GM18861 (cell line): ENCODE measurements at regions not wholly inside any gene's neighbourhood (a gene's known extent, or its start where the extent isn't known, plus 50 kb on each side); places are given as distances from the start of the nearest gene placed in this dataset.

Experiments
- ATAC-seq: cut with Tn5 transposase; IDR thresholded peaks from one replicate; pipeline ENCODE4 v1.9.1; 2021; ENCODE audit not compliant: unreplicated experiment

GRCh38 chr3:67828486-67829010 is 174.1 kb upstream of the SUCLG2 start:
- no peak for ATAC-seq

- ATAC-seq = no peak
Observed at GRCh38 chr3:67821135-67821534, 166.7 kb upstream of the SUCLG2 start.

GRCh38 chr3:67819447-67819846 is 165.0 kb upstream of the SUCLG2 start:
- no peak for ATAC-seq

DNA sequence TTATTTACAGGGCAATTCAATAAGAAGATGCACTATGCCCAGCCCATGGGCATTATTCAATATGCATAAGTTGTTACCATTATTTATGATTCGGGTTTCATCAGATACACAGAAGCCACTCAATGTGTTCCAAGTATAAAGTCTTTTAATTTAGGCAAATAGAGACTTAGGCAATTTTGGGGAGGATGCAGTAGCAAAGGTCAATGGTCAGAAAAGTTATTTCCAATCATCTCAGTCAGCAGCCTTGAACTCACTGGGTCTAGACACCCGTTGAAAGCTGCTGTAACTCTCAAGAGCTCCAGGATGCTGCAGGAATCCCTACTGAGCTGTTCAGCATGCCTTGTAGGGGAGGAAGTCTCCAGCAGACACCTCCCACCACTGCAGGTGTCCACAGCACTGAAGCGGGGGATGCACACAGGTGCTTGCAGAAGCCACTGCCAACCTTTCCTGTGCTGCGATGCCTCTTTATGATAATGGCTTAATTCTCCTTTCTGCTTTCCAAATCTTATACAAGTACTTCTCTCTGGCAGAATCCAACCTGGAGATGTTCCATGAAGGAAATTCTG is 155.0 kb upstream of the SUCLG2 start:
- no peak for ATAC-seq

DNA sequence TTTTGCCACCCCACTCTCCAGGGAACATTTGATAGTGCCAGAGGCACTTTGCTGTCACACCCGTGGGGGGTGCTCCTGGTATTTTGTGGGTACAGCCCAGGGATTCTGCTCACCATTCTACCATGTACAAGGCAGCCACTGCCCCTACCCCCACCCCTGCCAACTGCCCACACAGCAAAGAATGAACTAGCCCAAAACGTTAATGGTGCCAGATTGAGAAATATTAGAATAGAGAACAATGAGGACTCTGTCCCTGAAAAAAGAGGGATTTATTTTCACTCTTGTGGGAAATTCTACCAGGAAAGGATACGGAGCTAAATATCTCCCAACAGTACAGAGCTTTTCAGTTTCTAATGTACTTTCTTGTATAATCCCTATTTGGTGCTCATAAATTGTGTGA is 154.5 kb upstream of the SUCLG2 start:
- ATAC-seq = no peak

DNA sequence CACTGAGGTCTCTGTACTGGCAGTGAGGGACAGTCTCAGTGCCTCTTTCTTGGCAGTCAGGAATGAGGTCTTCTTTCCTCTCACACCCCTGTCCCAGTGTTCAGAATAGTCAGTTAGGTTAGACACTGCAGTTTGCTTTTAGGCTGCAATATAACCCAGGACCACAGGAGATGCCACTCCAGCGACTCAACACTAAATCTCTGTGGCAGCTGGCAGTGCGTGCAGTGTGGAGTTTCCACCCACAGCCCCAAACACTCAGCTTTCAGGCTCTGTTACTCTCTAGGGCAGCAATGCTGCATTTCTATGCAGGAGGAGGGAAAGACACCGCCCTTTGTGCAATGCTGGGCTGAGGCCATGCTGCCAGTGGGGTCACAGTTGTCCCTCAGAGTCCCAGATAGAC is 150.2 kb upstream of the SUCLG2 start:
- no peak for ATAC-seq

- ATAC-seq = no peak
Observed at GRCh38 chr3:67804089-67804488, 149.7 kb upstream of the SUCLG2 start.

DNA sequence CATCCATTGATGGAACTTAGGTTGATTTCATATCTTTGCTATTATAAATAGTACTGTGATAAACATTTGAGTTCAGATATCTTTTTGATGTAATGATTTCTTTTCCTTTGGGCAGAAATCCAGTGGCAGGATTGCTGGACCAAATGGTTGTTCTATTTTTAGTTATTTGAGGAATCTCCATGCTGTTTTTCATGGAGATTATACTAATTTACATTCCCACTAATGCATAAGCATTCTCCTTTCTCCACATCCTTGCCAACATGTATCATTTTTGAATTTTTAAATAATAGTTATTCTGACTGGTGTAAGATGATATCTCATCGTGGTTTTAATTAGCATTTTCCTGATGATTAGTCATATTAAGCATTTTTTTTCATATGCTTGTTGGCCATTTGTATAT is 144.0 kb upstream of the SUCLG2 start:
- ATAC-seq = no peak

GRCh38 chr3:67791620-67792019 is 137.2 kb upstream of the SUCLG2 start:
- no peak for ATAC-seq

GRCh38 chr3:67790043-67790442 is 135.6 kb upstream of the SUCLG2 start:
- ATAC-seq = peak; percentile 67

GRCh38 chr3:67788396-67788795 is 134.0 kb upstream of the SUCLG2 start:
- ATAC-seq = no peak

DNA sequence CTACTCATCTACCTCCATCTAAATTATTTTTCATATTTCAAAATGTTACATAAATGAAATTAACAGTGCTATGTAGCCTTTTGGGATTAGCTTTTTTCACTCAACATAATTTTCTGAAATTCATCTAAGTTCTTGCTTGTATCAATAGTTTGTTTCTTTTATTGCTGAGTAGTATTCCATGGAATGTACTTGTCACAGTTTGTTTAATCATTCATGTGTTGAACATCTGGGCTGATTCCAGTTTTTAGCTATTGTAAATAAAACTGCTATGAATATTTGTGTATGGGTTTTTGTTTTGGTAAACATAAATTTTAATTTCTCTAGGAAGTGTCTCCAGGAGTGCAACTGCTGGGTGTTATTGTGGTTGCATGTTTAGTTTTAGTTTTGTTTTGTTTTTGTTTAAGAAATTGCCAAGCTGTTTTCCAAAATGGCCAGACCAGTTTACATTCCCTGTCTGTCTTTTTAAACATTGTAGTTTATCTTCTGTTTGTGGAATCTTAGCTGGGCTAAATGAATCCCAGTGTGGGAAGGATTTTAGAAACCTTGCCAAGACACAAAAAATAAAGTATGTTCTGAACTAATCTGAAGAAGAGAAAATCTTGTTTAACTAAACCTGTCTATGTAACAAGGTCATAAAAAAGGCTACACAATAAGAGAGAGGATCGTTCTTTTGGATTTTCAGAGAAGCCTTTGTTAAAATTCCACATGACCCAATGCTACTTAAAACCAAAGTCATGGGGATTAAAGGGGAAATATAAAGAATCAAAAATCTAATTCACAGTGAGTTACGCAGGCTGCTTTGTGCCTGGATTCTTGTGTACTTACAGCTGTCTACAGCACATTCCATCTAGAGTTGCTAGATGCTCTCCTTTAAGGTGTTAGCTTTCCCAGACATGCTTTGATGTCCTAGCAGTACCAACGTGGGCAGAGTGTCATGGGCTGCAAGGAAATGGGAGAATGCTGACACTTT is 129.2 kb upstream of the SUCLG2 start:
- no peak for ATAC-seq

- ATAC-seq = no peak
Observed at GRCh38 chr3:67781871-67782270, 127.5 kb upstream of the SUCLG2 start.

- ATAC-seq = no peak
Observed at GRCh38 chr3:67781218-67781617, 126.8 kb upstream of the SUCLG2 start.

- ATAC-seq = no peak
Observed at GRCh38 chr3:67774676-67775075, 120.3 kb upstream of the SUCLG2 start.

GRCh38 chr3:67765575-67765974 is 111.2 kb upstream of the SUCLG2 start:
- no peak for ATAC-seq

DNA sequence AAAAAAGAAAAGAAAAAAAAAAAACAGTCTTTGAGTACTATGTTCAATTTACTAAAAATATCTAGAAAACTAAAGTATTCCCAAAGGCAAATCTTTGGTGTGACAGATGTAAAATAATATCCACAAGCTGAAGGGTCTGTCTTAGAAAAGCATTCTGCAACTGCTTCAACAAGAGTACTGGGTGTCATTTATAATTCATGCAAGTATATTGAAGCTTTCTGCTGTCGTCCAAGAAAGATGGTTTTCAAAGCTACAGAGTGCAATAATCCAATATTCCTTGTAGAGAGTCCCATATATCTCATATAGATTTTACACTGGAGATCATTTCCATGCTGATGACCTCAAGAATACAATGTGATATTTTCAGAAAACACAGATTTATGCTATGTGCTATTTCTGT is 90.9 kb upstream of the SUCLG2 start:
- ATAC-seq = no peak

DNA sequence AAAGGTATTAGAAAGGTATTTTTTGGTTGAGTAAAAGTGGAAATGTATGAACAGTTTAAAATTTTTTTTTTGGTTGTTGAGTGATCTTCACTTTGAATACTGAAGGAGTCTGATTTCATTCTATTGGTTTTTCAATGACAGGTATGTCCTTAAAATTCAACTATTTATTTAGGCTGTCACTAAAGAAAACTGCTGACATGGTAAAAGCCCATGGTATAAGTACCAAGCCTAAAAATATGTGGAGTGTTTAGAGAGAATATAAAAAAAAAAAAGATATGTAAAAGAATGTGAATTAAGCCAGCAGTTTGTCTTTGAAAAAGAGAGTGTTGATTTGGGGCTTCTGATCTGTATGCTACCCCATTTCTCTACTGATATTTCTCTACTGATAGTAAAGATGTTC is 90.3 kb upstream of the SUCLG2 start:
- no peak for ATAC-seq

DNA sequence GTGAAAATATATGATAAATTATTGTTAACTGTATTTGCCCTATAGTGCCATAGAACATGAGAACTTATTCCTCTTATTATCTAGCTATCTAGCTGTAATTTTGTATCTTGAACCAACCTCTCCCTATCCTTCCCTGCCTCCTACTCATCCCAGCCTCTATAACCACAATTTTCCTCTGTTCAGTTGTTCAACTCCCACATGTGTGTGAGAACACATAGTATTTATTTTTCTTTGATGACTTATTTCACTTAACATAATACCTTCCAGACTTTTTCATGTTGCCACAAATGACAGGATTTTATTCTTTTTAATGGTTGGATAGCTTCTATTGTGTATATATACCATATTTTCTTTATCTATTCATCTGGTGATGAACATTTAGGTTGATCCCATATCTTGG is 85.4 kb upstream of the SUCLG2 start:
- no peak for ATAC-seq

- ATAC-seq = no peak
Observed at GRCh38 chr3:67737906-67738865, 83.8 kb upstream of the SUCLG2 start.

GRCh38 chr3:67737140-67737539 is 82.7 kb upstream of the SUCLG2 start:
- ATAC-seq = no peak
